GM04503 (cell line): ENCODE measurements at regions not wholly inside any gene's neighbourhood (a gene's known extent, or its start where the extent isn't known, plus 50 kb on each side); places are given as distances from the start of the nearest gene placed in this dataset.
A peak's percentile ranks its signal among the peaks of the same experiment; 100 is the strongest.

ENCODE experiments used
- DNase-seq: peaks from one replicate; pipeline ENCODE4 v3.0.0-alpha.2; 2012; ENCODE audit warnings: low read depth

- DNase-seq, result no peak
These were observed 132.2 kb upstream of the NPVF start for GRCh38 chr7:25360451-25360850.

- DNase-seq, result no peak
These were observed 133.1 kb upstream of the NPVF start for GRCh38 chr7:25361387-25361786.

DNA sequence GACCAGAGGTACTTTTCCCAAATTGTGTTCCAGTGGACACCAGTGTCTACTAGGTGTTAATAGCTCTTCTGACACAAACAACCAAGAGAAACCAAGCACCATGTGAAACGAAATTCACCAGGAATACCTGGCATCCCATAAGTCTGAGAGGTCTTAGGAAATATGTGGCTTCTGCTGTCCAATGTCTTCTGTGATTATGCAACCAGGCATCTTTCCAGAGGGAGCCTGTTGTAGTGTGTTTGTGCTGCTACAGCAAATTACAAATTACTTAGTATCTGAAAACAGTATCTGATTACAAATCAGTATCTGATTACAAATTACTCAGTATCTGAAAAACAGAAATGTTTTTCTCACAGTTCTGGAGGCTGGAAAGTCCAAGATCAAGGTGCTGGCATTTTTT, 133.6 kb upstream of the NPVF start:
- no peak for DNase-seq

- DNase-seq, result no peak
These were observed 140.4 kb upstream of the NPVF start for GRCh38 chr7:25368599-25369201.

GRCh38 chr7:25369786-25370185, 141.5 kb upstream of the NPVF start:
- DNase-seq, result no peak

- DNase-seq, result no peak
These were observed 143.7 kb upstream of the NPVF start for GRCh38 chr7:25371972-25372371.

GRCh38 chr7:25375805-25376600, 147.7 kb upstream of the NPVF start:
- no peak for DNase-seq

DNA sequence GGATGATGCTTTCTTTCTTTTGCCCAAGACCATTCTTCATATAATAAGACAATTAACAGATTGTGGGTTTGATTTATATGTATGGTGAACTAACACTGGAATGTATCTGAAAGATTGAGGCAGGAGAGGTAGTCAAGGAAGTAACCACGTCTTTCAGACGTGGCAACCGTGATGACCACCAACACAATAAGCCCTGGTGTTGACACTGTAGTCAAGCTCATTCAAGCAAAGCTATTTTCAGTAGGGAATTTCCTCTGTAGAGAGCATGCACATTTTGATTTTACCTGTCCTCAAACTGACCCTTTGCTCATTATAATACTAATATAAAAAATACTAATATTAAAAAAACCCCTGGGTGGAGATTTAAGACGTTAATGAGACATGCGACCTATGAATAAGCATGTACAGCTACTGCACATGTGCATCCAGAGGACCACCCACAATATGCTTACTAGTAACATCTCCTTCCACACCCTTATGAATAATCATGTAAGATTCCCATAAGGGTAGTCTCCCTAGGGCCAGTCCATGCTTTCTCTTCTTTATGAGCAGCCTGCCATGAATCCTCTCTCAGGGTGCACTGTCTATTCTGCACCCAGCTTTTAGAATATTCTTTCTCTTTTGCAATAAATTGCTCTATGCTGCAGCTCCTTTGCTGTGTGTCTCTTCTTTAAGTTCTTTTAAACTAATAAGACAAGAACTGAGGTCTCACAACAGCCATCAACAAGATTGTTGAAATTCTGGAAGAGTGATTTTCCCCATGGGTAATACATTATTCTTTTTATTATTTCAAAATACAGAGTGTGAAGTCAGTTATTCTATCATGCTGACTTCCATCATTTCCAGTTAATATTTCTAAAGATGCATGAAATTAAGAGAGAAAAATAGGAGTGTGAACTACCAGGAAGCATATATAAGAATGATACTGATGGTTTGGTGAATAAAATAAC, 151.3 kb upstream of the NPVF start:
- DNase-seq, result no peak

GRCh38 chr7:25381818-25382589, 153.7 kb upstream of the NPVF start:
- no peak for DNase-seq

DNA sequence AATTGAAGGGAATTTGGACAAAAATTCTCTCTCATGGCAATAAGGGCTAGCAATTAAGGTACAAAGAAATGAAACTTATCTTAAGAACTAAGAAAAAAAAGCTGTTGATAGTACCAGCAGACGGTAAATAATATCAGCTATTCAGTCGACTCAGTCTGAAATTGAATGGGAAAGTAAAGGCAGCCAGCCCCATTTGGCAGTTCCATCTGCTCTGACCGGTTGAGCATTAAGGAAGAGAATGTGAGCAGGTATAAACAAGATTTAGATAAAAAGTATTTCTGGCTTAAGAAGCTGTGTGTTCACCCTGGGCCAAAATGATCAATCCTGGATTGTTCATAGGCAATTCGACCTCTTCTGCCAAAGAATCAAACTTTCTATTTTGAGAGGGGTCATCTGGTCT, 154.6 kb upstream of the NPVF start:
- DNase-seq, result no peak

- DNase-seq, result no peak
These were observed 155.1 kb upstream of the NPVF start for GRCh38 chr7:25383402-25383801.

DNA sequence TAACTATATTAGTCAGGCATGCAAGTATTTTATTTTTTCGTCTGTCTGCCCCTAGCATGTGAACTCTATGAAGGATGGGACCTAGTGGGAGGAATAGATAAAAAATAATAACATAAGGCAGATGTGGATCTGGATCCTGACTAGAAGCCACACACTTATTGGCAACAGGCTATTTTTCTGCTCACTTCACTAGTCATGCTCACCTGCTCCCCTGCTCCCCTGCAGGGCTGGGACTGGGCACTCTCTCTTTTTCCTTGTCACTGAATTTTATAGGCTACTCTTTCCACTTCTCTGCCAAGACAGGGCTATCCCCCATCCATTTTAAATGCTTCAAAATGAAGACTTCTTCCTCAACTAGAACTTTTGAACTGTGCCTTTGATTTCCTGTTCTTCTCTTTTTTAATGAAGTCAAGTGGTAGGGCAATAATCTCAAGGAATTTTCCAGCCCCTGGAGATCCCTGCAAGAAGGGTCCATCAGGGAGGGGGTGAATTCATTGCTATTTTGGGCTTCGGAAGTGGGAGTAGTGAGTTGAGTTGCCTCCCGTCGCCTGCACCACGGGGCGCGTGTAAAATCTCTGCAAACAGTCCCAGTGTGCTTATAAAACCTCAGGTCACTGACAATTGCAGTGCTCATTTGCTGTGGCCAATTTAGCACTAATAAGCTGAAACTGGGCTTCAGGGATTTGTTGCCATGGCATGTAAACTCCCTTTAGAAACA, 156.7 kb upstream of the NPVF start:
- DNase-seq, result no peak

DNA sequence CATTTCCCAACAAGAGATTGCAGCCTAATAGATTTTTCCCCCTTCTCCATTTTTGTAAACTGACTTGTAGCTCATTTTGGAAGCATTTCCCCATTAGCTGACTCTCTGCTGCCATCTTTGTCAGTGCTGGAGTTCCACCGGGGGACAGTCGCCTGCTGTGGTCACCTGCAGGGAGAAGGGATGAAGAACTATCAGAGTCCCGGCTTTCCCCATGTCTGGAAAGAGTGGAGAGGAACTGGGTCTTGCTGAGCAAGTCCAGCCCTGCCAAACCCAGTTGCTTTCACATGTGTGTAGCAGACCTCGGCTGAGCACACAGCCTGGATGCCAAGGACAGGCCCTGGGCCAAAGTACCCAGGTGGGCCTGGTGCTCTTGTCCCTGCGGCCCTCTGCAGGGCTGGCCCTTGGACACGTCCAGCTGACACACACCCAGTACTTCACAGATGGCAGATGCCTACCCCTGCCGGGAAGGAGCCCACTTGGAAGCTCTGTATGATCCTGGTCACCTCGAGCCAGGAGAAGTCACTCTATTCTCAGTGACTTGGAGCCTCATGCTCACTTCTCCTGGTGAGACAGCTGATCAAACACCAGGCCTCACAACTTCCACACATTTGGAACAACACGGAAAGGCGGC, 157.3 kb upstream of the NPVF start:
- no peak for DNase-seq

GRCh38 chr7:25386311-25386744, 158.0 kb upstream of the NPVF start:
- DNase-seq, result no peak

DNA sequence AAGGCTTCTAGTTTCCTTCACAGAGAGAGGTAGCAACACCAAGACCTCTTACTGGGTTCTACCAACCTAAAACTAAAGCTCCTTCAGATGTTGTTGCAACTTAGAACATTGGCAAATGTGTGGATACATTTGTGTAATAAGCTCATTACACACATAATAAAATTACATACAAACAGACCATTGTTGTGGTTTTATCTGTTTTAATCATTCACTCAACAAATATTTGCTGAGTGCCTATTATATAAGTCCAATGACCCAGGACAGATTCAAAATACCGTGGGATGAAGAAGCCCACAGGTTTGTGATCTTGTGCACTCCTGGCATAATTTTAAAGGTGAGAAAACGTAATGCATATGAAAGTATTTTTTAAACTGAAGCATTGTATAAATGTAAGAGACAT, 160.4 kb upstream of the NPVF start:
- no peak for DNase-seq

DNA sequence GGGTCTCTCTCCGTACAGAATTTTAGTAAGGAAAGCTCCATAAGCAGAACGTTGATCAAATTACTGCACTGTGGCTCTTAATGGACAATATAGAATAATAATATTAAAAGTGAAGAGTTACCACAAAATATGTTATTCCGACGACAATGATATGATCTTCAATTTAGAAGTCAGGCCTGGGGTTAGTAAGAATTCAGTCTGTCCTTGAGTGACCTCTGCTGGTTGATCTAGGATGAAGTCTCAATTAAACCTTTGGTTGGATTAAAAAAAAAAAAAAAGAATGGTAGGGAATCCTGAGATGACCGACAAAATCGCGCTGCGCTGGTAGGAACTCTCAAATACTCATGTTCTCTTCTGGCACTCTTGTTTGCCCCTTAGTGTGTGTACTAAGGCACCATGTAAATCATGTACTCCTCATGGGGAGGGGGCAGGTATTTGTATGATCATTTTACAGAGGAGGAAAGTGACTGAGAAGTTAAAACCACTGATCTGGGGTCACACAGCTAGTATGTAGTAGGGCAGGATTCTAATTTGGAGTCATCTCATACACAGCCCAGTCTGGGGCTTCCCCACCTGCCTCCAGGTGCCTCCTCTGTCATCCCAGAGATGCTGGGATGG, 161.3 kb upstream of the NPVF start:
- DNase-seq, result peak; percentile 3

- DNase-seq, result no peak
These were observed 163.1 kb upstream of the NPVF start for GRCh38 chr7:25391295-25391861.

- DNase-seq, result no peak
These were observed 163.8 kb upstream of the NPVF start for GRCh38 chr7:25391961-25392587.

DNA sequence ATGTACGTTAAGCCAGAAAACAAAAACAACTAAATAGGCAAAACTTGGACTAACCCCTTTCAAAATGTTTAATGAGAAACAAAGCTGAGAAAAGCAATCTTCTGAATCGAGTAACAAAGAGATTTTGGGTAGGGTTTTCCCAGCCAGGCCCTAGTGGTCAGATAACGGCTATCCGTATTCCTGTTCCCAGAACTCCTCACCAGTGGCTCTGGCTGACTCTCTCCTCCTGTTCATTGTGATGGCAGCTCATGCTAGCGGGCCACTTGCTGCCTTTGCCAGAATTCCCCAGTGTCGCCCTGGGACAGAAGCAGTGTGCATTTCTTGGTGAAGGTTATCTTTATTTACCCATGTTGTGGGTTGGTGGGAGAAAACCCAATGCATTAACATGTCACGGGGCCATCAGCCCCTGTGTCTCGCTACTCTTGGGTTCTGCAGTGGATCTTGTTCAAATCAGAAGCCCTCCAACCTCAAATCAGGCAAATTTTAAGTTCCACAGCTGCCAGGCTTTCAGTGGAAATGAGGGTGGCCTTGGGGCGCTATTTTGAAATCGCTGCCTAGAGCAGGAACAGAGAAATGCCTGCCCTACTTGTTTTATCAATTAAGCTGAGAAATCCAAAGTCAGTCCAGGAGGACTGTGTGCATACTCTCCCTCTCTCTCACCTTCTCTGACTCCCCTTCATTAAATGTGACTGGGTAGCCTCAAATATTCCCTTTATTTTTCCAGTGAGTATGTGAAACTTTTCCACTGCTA, 164.5 kb upstream of the NPVF start:
- DNase-seq, result no peak
